Fibroblast of the aortic adventitia (primary cell): ENCODE measurements at regions not wholly inside any gene's neighbourhood (a gene's known extent, or its start where the extent isn't known, plus 50 kb on each side); places are given as distances from the start of the nearest gene placed in this dataset.

Source experiments
- DNase-seq: peaks from one replicate; pipeline ENCODE4 v3.0.0-alpha.2; 2010; ENCODE audit warnings: low read depth
- H3K4me3 ChIP-seq: 2 replicates; pipeline ENCODE4 v1.5.1; 2011; ENCODE audit warnings: low read depth, mild to moderate bottlenecking, control low read depth, low read length, moderate library complexity
- CTCF ChIP-seq: IDR thresholded peaks from 2 replicates; pipeline ENCODE4 v1.5.1; 2011; ENCODE audit warnings: mild to moderate bottlenecking, low read length, control low read depth, inconsistent platforms; ENCODE audit not compliant: insufficient read depth

DNA sequence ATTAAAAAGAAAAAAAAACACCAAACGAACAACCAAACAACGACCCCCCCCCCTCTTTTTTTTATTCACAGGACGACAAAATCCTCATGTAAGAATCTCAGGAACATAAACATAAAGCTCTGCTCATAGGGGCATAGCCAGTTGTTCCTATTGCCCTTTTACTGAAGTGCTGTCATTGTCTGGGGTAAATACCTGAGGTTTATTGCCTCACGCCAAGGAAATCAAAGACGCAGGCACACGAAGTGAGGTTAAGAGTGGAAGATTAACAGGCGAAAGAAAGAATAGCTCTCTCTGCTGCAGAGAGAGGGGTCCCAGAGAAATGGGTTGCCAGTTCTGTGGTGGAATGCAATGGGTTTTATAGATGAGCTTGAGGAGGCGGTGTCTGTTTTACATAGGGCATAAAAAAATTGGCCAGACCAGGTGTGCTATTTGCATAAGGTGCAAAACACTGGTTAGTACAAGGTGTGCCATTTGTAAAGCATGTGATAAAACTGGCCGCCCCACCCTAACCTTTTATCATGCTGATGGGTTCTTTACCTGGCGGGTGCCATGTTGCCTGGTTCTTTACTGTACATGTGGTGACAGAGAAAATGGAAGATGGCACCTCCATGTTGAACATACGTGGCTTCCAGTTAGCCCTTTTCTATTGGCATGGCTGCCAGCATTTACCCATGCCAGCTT lies 257.6 kb upstream of the ZPLD1 start:
- TF ChIP-seq CTCF = no peak
- H3K4me3 ChIP-seq = no peak overlapping the region
- DNase-seq = no peak

GRCh38 chr3:102178817-102179216 lies 256.0 kb upstream of the ZPLD1 start:
- no peak for DNase-seq
- no peak for TF ChIP-seq CTCF
- H3K4me3 ChIP-seq = no peak overlapping the region

DNA sequence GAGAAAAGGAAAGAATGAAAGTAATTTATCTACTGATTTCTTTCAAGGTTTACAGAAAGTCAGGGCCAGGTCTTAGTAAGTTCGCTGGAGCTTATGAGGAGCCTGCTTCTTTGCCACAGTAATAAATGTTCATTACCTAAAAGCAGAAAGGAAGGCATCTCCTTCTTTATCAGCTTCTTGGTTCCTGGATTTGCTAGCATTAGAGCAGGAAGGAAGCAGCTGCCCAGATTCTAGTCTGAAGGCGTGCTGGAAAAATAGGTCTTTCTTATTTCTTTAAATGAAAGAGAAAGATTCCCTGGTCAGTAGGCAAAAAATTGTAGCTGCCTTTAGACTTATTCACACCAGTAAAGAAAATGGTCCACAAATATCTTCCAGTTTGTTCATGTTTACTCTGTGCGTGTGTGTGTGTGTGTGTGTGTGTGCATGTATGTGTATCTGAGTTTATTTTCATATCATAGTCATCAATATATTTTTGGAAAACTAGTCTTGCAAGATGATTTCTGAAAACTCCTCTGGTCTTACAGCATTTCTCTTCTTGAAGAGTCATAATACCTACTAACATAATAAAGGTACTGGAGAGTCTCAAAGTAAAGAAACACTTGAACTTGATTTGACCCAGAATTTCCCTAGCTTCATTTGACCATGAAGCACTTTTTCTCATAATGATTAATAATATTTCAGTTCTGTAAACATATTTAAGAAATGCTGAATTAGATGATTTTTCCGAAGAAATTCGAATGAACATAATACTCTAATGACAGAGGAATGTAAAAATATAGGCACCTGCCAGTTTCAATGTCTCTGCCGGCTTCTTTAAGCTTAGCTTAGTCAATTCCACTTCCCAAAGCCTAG lies 255.3 kb upstream of the ZPLD1 start:
- DNase-seq = peak; percentile 45
- TF ChIP-seq CTCF = no peak
- no peak overlapping the region for H3K4me3 ChIP-seq

DNA sequence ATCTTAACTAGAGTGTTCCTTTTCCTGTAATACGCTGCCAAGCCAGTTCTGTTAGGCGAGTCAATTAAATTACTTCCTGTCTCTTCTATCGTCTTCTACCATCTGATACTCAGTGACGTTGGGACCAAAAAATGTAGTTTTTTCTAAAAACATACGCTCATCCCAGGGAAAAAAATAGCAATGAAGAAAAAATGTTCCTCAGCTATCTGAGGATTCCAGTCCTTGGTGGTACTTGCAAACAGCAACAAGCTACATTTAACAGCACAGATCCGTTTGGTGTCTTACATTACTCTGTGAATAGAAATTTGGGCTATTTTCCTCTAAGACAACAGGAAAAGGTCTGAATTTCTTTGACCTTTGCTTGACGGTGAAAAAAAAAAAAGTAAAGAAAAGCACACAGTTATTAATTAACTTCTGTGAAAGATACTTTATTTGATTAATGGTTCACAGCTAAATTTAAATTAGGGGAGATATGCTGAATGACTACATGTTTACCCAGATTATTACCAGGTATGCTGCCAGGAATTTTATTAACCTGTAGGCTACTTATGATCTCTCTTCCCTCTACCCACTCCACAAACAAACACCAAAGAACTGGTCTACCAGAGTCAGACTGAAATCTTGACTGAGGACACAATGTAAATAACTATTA lies 254.4 kb upstream of the ZPLD1 start:
- no peak for TF ChIP-seq CTCF
- H3K4me3 ChIP-seq = no peak overlapping the region
- DNase-seq = peak; percentile 94

- no peak for TF ChIP-seq CTCF
- H3K4me3 ChIP-seq = no peak overlapping the region
- DNase-seq = peak; percentile 94
Observed at GRCh38 chr3:102181175-102181920, 253.5 kb upstream of the ZPLD1 start.

DNA sequence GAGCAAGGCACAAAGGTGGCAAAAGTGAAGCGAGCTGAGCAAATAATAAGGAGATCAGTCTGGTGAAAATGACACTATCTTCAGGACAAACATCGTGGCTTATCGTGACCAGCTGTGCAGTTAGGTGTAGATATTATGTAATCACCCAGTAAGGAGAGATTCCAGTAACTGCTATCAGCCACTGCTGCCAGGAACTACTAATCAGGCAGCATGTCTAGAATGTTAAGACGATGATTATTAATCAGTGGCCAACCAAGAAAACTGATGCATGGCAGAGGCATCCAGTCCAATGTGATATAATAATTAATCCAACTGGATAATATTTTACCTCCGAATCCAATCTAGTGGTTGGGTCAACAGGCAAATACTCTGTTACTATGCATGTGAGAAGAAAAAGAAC lies 252.7 kb upstream of the ZPLD1 start:
- no peak overlapping the region for H3K4me3 ChIP-seq
- peak; percentile 81 for DNase-seq

More for the DNA sequence above, 252.7 kb upstream of the ZPLD1 start:
- TF ChIP-seq CTCF = no peak
